SK-N-MC (cell line): ENCODE measurements at regions not wholly inside any gene's neighbourhood (a gene's known extent, or its start where the extent isn't known, plus 50 kb on each side); places are given as distances from the start of the nearest gene placed in this dataset.
"Not testable (repeated sequence)": the region's sequence is repeated elsewhere in the genome, so short reads cannot be mapped to it uniquely, and the experiment has no call there.

Experiments
- EZH2 ChIP-seq: fragments of 200-600 bp; sonication (generic); IDR thresholded peaks from one replicate; pipeline ENCODE4 v1.6.1; 2017; ENCODE audit warnings: antibody characterized with exemption
- FOXP2 ChIP-seq: optimal IDR thresholded peaks from 2 replicates; pipeline ENCODE3; 2011; ENCODE audit warnings: mild to moderate bottlenecking, moderate library complexity; ENCODE audit not compliant: insufficient read depth; ENCODE audit errors: extremely low read length, control extremely low read depth
- POLR2AphosphoS5 ChIP-seq: IDR thresholded peaks from 2 replicates; pipeline ENCODE4 v1.6.1; 2012; ENCODE audit warnings: mild to moderate bottlenecking, low read depth, low read length, borderline replicate concordance

DNA sequence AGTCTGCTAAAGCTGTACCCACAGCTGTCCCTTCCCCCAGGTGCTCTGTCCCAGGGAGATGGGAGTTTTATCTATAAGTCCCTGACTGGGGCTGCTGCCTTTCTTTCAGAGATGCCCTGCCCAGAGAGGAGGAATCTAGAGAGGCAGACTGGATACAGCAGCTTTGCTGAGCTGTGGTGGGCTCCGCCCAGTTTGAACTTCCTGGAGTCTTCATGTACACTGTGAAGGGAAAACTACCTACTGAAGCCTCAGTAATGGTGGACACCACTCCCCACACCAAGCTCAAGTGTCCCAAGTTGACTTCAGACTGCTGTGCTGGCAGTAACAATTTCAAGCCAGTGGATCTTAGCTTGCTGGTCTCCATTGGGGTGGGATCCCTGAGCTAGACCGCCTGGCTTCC, 75.3 kb downstream of the NFKBIZ start:
- TF ChIP-seq EZH2, POLR2AphosphoS5, FOXP2: not testable (repeated sequence)
